Right atrium auricular region (tissue), 2 donors: ENCODE measurements at regions not wholly inside any gene's neighbourhood (a gene's known extent, or its start where the extent isn't known, plus 50 kb on each side); places are given as distances from the start of the nearest gene placed in this dataset.

Experiments used
- DNase-seq: peaks from one replicate; pipeline ENCODE4 v3.0.0-alpha.2; 2019; ENCODE audit warnings: low spot score
- H3K27ac ChIP-seq, 2 donors: fragments of 200-600 bp; sonication (generic); 1 replicate in 1 of 2; 2 replicates in 1 of 2; pipeline ENCODE4 v1.5.1; 2016 to 2019
- H3K27me3 ChIP-seq, 2 donors: fragments of 200-600 bp; sonication (generic); one replicate each; pipeline versions ENCODE4 v1.5.1 to v1.6.0; 2017 to 2019
- H3K36me3 ChIP-seq: fragments of 200-600 bp; sonication (generic); one replicate; pipeline ENCODE4 v1.5.1; 2016
- H3K4me1 ChIP-seq, 2 donors: fragments of 200-600 bp; sonication (generic); one replicate each; pipeline versions ENCODE4 v1.5.1 to v1.6.0; 2017 to 2019
- H3K4me3 ChIP-seq, 2 donors: fragments of 200-600 bp; sonication (generic); 1 replicate in 1 of 2; 2 replicates in 1 of 2; pipeline ENCODE4 v1.5.1; 2017 to 2019; ENCODE audit warnings: mild to moderate bottlenecking in 1 of 2, moderate library complexity in 1 of 2
- H3K9me3 ChIP-seq, 2 donors: fragments of 200-600 bp; sonication (generic); one replicate each; pipeline ENCODE4 v1.5.1; 2019
- TF ChIP-seq, protein P1 (sequence below), 2 donors: fragments of 200-600 bp; sonication (generic); IDR thresholded peaks; one replicate each; pipeline ENCODE4 v1.5.1; 2019; ENCODE audit warnings: antibody characterized with exemption in 2 of 2

DNA sequence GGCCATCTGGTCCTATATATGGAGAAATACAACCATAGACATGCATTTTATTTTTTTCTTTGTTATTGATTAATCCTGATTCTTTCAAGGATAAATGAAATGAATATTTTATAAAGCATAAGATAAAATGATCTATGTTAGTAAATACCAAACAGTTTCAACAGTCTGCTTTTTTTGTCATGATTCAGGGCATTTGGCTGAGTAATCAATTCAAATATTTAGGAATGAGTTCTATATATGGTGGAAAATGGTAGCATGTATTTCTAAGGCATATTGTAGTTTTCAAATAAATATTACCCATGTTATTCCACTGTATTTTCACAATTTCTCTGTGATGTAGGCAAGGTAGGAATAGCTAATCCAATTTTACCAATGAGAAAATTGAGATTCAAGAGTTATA lies 287.5 kb upstream of the FKBP1C start:
- H3K4me3 ChIP-seq: no peak overlapping the region
- no peaks in the 10 kb centered on the region for H3K36me3 ChIP-seq
- no peaks in the 10 kb centered on the region for H3K27me3 ChIP-seq
- TF ChIP-seq, protein P1, sequence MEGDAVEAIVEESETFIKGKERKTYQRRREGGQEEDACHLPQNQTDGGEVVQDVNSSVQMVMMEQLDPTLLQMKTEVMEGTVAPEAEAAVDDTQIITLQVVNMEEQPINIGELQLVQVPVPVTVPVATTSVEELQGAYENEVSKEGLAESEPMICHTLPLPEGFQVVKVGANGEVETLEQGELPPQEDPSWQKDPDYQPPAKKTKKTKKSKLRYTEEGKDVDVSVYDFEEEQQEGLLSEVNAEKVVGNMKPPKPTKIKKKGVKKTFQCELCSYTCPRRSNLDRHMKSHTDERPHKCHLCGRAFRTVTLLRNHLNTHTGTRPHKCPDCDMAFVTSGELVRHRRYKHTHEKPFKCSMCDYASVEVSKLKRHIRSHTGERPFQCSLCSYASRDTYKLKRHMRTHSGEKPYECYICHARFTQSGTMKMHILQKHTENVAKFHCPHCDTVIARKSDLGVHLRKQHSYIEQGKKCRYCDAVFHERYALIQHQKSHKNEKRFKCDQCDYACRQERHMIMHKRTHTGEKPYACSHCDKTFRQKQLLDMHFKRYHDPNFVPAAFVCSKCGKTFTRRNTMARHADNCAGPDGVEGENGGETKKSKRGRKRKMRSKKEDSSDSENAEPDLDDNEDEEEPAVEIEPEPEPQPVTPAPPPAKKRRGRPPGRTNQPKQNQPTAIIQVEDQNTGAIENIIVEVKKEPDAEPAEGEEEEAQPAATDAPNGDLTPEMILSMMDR (IDR thresholded peaks at IDR 0.05): no peak
- no peaks in the 10 kb centered on the region for H3K4me1 ChIP-seq
- no peak for DNase-seq
- no peaks in the 10 kb centered on the region for H3K9me3 ChIP-seq
- H3K27ac ChIP-seq: no peak overlapping the region

DNA sequence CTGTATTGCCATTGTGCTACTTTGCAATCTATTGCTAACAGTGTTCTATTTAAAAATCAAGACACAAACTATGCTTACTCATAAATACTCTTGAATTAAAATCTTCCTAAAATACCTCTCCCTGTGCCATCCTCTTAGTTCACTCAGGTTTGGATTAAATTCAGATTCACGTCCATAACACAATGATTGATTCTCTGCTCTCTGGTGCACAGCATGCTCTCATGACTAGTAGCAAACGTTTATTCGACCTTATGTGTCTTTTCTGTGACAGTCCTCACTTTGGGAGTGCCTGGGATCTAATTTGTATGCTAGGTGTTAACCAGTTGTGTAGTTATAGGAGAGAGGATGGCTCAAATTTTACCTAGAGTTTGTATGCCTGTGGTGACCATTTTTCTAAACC lies 270.4 kb upstream of the FKBP1C start:
- no peak for DNase-seq
- no peak overlapping the region for H3K27ac ChIP-seq
- H3K4me1 ChIP-seq: no peaks in the 10 kb centered on the region
- no peaks in the 10 kb centered on the region for H3K27me3 ChIP-seq
- H3K9me3 ChIP-seq: no peaks in the 10 kb centered on the region
- H3K36me3 ChIP-seq: no peaks in the 10 kb centered on the region
- H3K4me3 ChIP-seq: no peak overlapping the region
- TF ChIP-seq, protein P1 (IDR thresholded peaks at IDR 0.05): no peak

DNA sequence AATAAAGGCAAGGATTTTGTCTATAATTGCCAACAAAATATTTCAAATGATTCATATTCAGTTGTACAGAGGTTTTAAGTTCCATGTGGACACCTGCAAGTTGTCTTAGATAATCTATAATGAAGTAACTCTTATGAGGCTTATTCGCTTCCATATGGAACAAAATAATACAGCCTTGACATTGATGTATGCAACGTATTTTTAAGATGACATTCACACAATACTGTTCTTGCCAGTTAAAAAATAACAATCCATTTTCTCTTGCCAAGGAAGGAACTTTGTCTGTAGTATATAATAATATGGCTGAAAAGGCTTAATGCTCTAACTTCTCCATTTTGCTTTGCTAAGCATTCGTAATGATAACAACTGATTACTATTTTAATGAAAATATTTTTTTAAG lies 269.3 kb upstream of the FKBP1C start:
- no peak for DNase-seq
- Histone ChIP-seq H3K4me3 (no peak overlapping the region), H3K36me3 (no peaks in the 10 kb centered on the region), H3K27ac (no peak overlapping the region), H3K9me3 (no peaks in the 10 kb centered on the region), H3K4me1 (no peaks in the 10 kb centered on the region), H3K27me3 (no peaks in the 10 kb centered on the region)
- TF ChIP-seq, protein P1 (IDR thresholded peaks at IDR 0.05): no peak

DNA sequence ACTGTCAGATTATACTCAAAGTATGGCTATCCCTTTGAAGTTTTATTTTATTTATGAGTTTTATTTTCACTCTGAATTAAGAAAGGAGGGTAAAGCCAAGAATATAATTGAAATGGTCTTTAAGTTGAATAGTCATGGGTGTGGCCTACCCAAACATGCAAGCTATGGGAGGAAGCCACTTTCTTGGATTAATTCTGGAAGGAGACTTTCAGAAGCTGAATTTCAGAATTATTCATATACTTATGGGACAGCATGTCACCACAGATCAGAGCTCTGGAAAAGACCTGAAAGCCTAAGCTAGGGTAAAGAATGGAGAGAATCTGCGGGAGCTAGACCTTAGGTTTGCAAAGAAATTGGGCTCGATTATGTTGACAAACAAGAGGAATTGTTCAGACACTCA lies 242.4 kb upstream of the FKBP1C start:
- Histone ChIP-seq H3K4me3 (no peak overlapping the region), H3K36me3 (no peaks in the 10 kb centered on the region), H3K9me3 (no peaks in the 10 kb centered on the region), H3K27me3 (no peaks in the 10 kb centered on the region), H3K27ac (no peak overlapping the region), H3K4me1 (no peaks in the 10 kb centered on the region)
- TF ChIP-seq, protein P1 (IDR thresholded peaks at IDR 0.05): no peak
- no peak for DNase-seq

DNA sequence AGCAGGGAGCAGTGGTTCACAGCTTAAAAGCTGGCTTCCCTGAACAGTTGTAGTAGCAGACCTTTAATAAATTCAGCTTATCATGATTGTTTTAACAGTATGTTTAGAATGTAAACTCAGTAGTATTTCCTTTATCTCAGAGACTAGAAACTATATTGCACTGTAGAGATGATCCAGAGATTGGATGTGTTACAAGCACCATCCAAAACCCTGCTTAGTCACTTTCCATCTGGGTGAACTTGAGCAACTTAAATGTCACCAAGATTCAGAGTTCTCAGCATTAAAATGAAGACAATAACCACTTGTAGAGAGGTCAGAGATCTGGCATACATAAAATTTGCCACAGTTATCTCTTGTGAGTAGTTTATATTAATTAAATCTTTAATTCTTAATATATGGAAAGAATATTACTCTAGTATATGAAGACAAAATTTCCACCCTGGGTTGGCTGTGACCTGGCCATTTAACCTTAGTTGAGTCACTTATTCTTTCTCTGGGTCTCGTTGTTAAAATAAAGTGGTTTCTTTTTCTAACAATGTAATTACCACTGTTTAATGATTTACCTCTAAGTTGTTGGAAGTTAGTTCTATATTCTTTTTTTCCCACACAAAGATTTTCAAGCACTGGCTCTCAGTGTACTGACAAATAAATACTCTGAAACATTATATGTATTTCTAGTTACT lies 239.2 kb upstream of the FKBP1C start:
- Histone ChIP-seq H3K4me1 (no peaks in the 10 kb centered on the region), H3K27ac (no peak overlapping the region), H3K9me3 (no peaks in the 10 kb centered on the region), H3K27me3 (no peaks in the 10 kb centered on the region), H3K36me3 (no peaks in the 10 kb centered on the region), H3K4me3 (no peak overlapping the region)
- TF ChIP-seq, protein P1 (IDR thresholded peaks at IDR 0.05): no peak
- DNase-seq: no peak

DNA sequence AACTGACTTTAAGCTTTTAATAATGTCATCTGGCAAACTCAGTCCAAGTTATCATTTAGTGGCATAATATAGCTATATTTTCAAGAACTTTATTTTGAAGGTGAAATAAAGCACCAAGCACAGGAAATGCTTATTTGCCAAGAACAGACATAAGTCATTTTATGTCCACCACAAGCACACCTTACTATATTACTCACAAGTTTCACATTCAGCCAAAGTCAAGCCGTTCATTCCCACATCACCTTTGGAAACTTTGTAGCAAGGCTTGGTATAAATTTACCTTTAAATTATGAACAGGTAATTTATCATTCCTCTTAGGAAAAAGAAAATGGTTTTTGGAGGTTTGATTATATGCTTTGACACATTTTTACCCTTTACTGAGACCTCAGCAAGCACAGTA lies 236.8 kb upstream of the FKBP1C start:
- H3K27me3 ChIP-seq: no peaks in the 10 kb centered on the region
- H3K36me3 ChIP-seq: no peaks in the 10 kb centered on the region
- TF ChIP-seq, protein P1 (IDR thresholded peaks at IDR 0.05): no peak
- no peaks in the 10 kb centered on the region for H3K4me1 ChIP-seq
- no peaks in the 10 kb centered on the region for H3K9me3 ChIP-seq
- DNase-seq: no peak
- H3K4me3 ChIP-seq: no peak overlapping the region
- H3K27ac ChIP-seq: no peak overlapping the region
